Activated T-cell treated with anti-CD3 and anti-CD28 coated beads for 4 hours (primary cell): ENCODE measurements at regions not wholly inside any gene's neighbourhood (a gene's known extent, or its start where the extent isn't known, plus 50 kb on each side); places are given as distances from the start of the nearest gene placed in this dataset.
"Not testable (repeated sequence)": the region's sequence is repeated elsewhere in the genome, so short reads cannot be mapped to it uniquely, and the experiment has no call there.

Source experiments
- DNase-seq: peaks from one replicate; pipeline ENCODE4 v3.0.0-alpha.2; 2020

DNA sequence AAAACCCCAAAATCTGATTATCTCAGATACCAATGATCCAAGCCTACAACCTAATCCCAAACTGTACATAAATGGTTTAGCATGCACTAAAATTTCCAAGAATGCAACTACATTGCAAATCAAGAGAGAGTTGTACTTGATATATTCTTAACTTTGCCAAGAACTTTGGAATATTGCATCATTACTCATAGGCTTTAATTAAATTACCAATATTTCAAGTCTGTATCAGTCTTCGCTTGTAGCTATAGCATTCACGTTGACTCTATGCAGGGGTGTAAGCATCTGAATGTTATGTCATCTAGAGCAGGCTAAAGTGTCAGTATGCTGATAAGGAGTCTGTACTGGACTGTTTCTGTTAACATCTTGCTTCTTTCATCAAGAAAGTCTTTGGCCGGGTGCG is 56.3 kb downstream of the FOXI3 start:
- no peak for DNase-seq

DNA sequence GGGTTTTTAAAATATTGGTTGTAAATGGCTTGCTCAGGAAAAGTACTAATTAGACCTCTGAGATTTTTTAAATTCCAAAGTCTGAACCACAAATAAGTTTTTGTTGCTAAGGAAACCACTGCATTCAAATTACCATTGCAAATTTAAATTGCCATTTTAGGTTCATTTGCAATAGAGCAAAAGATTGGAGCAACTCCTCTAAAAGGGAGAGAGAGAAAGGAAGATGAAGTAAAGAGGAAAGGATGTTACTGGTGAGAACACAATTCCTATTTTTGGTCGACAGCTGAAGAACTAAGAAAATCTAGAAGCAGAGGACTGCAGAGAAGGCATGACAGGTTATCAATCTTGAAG is 74.9 kb downstream of the FOXI3 start:
- no peak for DNase-seq

DNA sequence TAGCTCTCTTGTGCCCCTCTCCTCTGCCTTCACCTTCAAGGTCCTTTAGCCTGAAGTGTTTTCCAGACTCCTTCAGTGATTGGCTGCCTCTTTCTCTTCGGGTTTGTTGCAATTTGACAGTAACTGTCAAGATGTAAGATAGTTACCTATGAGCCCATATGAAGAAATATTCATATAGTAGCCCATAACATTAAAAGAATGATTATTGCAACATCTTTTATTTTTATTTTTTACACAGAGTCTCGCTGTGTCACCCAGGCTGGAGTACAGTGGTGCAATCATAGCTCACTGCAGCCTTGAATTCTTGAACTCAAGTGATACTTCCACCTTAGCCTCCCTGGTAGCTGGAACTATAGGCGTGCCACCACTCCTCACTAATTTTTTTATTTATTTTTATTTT is 80.5 kb downstream of the FOXI3 start:
- DNase-seq = no peak

DNA sequence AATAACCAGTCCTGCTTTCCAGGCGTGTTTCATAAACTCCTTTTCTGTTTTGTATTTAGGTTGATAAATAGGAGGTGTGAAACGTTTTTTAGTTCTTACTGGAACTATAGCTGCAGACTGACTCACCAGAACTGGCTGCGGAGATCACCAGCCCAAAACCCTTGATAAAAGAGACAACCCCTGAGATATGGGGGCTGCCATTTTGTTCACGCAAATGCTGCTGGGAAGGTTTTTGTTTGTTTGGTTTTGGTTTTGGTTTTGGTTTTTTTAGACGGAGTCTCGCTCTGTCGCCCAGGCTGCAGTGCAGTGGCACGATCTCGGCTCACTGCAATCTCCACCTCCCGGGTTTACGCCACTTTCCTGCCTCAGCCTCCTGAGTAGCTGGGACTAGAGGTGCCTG is 87.1 kb downstream of the FOXI3 start:
- not testable (repeated sequence) for DNase-seq

DNA sequence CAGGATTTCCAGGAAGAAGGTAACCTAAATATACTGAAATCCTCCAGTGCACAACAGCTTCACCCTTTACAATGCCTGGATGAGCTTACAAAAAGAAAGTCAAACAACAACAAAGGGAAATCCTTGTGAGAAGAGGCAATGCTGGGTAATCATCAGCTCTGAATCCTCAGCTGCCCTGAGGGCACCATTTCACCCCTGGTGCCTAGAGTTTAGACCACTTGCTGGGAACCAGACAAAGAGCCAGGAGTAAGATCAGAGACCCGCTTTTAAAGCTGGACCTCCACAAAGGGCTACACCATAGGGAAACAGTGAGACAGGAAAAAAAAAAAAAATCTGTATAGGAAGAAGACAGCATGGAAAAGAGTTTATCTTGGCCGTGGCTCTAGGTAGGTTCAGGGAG is 97.0 kb downstream of the FOXI3 start:
- DNase-seq = no peak

DNA sequence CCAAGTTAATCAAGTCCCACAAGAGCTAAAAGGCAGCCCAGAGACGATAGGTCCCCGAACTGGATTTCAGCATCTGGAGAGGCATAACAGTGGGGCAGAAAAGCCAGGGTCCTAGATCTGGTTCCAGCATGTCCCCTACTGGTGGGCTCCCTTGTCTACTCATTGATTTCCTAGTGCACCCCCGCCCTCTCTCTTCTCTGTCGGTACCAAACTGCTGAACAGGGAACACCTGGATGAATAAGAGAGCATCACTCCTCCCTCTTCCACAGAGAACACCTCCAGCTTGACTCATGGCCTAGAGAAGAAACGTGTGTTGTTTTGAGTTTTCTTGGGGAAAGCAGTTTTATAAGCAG is 101.3 kb downstream of the FOXI3 start:
- DNase-seq = no peak

DNA sequence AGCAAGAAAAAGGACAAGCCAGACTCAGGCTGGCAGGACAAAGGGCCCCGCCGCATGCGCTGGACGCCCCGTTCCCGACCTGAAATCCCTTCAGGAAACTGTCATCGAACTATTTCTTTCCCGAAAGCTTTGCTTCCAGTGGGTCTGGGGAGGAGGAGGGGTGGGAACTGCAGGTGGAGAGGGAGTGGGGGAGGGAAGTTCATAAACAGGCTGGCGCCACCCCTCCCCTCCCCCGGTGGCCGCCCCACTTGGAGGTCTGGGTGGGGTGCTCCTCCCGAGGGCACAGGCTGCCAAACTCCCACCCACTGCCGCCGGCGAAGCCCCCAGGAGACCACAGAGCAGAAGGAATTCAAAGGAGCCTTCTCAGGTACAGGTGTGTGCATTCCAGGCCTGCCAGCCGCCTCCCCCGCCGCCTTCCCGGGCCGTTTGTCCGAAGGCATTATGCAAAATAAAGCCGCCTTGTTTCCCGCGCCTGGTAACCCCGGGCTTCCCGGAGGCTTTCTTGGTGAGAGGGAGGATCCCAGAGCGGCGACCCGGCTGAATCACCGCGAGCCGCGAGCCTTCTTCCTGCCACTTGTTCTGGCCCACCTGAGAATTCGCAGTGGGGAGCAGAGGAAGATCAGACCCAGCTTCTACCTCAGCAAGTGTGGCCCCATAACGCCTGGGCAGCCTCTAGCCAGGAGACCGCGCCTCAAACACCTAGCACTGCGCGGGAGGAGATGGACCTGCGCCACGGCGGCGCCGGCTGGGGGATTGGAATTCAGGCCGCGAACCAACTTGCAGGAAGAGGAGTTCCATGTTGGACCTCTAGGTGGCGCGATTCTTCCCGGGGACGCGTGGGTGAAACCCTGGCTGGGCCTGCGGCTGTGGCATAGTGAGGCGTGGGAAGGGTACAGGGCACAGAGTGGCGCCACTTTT is 101.9 kb downstream of the FOXI3 start:
- peak; percentile 49 for DNase-seq

DNA sequence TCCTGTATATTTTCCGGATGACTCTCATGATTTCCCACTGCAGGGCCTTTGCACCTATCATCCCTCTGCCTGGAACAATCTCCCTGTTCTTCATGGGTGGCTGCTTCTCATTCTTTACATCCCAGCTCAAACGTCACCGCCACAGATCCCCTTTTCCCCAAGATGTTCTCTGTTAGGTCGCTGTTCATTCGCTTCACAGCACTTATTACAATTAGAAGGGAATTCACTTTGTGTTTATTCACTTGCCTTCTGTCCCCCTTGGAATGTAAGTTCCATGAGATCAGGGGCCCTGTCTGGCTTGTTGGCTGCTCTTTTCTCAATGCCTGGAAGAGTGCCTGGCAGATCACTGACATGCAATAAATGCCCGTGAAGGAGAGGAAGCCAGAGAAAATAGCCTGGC is 106.7 kb downstream of the FOXI3 start:
- DNase-seq = no peak

DNA sequence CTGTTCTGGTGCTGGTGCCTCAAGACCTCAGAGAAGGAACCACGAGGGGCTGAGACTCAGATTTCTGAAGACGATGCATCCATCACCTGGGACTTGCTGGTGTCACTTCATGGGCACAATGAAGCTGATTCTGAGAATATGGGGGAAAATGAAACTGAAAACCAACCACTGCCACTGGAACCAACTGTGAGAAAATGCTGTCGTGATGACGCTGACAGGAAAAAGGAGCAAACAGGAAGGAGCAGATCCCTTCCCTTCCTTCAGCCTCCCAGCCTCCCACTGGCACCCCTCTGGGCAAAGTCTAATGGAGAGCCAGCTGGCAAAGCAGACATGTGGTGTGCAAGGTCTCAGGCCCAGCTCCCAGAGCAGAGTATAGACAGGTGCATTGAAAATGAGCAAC is 109.7 kb downstream of the FOXI3 start:
- DNase-seq = no peak

DNA sequence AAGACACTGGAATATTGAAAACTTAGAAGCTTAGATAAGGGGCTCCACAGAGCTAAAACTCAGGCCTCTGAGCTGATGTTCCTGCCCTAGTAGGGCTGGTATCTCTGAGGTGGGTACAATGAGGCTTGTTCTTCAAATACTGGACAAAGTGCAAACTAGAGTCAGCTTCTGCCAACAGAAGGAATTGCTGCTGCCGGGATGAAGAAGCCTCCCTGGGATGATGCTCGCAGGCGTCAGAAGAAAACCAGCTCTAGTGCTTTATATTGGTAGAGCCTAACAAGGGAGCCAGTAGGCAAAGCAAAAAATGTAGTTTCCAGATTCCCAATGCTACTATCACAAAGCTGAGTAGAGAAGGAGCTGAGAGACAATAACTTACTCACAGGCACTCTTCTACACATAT is 118.1 kb downstream of the FOXI3 start:
- no peak for DNase-seq

DNA sequence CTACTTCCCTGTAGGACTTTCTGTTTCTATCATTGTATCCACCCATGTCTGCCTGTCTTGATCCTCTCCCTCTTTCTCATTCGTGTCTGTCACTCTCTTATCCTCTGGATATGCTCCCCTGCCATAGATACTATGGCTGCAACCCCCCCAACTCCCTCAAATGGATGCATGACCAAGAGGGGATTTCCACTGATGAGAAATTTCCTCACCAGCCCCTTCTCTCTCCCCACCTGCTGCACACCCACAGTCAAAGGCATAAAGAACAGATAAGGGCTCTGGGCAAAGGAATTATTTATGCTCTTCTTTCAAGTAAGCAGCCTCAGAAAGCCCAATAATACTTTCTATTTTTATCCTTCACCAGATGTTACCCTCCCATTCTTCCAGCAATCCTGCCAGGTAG is 121.3 kb downstream of the FOXI3 start:
- DNase-seq = no peak

DNA sequence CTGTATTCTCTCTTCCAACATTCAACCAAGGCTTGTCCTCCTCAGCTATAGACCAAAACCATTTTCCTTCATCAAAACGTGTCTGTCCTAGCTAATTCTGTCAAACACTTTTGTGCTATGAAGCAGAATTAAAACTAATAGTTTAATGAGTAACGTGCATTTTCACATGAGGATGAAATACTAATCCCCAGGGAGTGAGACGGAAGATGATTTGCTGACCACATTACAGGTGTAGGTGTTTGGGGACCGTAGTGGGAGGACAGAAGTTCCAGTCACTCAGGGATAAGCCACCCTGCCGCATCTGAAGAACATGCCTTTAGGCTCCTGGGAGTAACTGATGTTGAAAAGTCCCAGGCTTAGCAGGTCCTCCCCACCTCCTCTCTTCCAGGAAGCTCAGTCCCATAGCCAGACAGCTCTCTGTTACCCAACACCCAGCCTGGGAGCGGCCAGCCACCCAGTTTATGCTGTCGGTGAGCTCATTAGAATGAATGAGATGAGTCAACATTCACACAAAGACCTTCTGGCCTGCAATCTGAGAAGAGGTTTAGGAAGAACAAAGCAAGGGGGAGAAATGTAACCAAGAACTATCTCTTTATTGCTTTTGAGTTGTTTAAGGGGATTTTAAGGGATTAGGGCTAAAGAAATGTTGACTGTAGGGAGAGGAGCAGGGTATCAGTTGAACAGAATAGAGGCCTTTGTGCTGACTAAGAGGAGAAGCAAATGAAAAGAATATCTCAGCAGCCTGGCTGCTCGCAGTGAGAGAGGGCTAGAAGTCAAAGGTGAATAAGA is 122.5 kb downstream of the FOXI3 start:
- no peak for DNase-seq

DNA sequence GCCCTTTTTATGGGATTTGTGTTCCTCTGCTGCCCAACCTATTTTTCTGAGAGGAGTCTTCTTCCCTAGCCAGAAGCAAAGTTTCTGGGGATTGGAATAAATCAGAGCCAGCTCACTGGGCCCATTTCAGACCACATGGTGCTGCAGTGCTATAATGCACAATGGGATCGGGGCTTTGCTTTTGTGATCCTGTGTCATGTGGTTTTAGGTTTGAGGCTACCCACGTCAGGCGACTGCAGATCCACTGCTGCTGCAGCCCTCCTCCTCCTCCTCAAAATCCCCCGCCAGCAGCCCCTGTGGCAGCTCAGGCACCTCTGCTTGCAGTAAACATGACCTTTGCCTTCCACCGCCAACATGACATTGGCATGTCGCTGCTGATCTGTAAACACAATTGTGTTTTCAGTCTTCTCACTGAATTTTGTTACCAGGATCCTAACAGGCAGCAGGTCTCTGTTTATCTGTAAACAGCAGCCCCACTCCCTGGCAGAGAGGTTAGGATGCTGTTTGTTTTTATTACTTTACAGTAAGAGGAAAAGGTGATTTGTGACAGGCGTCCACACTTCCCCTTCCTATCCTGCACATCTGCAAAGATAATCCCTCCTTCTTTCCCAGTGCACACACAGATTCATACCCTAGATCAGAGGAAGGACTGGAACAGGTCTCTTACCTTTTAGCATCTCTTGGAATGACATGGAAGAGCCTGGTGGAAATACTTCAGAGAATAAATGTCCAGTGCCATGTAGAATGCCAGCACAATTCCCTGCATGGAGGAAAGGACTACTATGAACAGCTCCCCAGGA is 130.8 kb downstream of the FOXI3 start:
- no peak for DNase-seq

DNA sequence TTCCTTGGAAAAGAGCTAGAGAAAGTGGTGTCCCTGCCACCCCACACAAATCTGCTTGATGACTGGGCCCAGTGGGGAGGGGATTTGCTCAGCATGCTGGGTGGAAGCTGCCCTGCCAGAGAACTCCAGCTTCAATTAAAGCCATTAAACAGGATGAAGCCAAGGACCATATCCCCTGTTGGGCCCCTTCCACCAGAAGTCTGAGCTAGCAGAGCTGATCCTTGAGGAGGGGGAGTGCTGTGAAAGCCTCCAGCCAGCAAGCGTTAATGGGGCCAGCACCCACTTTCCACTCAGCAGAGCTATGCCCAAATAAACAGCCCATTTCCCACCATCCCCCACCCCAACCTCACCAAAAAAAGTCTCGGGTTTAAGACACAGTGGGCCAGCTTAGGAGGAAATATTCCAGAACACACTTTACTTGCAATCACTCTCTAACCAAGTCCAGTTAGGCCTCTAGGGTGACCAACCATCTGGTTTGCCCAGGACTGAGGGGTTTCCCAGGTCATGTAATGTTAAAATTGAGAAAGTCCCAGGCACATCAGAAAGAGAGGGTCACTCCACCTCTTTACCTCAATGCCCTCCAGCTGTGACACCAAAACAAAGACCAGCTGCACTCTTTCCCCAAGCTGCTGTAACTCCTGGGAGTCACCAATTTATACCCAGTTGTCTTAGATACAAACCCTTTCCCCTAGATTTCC is 132.3 kb downstream of the FOXI3 start:
- DNase-seq = no peak

DNA sequence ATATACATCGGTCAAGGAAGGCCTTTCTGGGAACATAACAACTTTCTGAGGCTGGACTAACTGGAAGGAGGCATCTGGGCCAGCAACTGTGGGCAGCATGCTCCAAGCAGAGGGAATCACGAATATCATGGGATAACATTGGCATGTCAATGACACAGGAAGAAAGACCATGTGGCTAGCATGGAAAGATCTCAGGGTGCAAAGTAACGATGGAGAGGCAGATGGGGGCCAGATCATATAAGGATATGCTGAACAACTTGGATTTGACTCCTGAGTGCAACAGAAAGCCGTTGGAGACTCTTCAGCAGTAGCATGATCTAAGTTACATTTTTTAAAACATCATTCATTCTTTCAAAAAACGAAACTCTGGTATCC is 133.6 kb downstream of the FOXI3 start:
- DNase-seq = no peak

DNA sequence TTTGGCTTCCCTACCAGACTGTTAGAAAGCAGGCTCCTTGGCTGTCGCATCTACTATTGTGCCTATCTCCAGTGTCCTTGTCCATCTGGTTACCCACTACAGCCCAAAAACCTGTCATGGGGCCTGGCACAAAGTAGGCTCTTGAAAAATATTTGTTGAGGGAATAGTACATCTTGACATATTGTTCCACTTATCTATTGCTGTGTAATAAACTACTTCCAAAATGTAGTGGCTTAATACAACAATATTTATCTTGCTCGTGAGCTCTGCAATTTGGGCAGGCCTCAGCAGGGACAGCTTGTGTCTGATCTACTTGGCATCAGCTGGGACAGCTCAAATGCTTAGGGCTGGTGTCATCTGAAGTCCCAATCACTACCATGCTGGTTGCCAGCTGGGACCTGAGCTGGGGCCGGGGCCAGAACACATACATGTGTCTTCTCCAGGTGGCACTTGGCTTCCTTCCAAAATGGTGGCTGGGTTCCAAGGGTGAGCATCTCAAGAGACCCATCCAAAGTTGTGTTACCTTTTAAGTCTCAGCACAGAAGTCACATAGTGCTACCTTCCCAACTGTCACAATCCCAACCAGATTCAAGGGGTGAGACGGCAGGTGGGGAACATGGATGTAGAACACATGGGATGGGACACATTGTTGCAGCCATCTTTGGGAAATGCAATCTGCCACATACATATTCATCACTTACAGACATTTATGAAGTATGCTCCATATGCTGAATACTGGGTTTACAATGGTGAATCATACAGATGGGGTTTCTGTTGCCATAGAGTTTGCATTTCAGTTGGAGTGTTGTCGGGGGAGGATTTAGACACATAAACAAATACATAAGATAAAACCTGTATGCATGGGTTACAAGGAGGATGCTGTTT is 134.2 kb downstream of the FOXI3 start:
- DNase-seq = no peak

DNA sequence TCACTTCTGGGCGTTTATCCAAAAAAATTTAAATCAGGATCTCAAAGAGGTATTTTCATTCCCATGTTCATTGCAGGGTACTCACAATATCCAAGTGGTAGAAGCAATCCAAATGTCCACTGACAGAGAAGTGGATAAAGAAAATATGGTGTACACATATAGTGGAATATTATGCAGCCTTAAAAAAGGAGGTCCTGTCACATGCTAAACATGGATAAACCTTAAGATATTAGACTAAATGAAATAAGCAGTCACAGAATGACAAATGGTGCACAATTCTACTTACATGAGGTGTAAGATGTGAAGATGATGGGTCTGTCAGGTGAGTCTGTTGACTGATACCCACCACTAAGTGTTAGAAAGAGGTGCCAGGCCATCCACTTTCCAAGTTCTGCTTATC is 140.6 kb downstream of the THNSL2 start:
- DNase-seq = no peak

DNA sequence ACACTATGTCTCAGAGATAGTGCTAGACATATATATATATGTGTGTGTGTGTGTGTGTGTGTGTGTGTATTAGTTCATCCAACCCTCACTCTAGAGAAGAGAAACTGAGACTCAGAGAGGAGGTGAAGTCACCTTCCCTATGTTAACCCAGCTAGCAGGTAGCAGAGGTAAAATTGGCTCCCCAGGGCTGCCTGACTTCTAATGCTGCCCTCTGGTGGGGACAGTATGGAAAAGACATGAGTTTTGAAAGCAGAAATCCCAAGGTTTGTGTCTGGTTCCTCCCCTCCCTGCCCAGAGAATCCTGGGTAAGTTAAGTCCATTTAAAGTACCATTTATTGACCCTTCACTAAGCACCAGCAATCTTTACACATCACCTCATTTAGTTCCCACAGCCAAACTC is 137.7 kb downstream of the THNSL2 start:
- DNase-seq = no peak

DNA sequence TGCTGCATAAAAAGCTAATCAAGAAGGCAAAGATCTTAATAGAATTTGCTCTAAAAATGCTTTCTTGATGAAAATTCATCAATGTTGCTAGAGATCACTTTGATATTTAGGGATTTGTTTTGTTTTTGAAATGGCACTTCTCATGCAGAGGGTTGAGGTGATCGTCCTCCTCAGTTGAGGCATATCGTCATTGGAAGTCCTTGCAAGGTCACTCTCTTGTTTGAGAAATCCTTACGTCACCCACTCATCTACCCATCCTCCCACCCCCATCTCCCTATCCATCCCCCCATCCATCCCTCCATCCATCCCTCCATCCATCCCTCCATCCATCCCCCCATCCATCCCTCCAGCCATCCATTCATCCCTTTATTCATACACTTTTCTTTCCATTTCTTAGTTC is 133.7 kb downstream of the THNSL2 start:
- no peak for DNase-seq

DNA sequence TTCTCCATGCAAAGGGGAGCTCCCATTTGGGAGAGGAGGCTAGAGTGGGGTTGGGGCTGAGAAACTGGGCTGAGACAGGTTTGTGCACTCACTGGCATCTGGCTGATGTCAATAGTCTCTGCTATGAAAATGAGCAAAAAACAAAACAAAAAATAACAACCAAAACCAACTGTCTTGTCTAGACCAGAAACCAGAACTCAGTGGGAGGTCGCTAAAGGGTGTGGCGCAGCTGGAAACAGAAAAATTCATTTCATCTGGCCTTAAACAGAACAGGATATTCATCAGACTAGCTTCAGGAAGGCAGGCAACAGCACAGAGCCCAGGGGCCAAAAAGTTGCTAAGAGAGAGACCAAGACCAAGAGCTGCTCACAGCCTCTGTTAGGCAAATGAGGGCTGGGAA is 126.1 kb downstream of the THNSL2 start:
- no peak for DNase-seq

DNA sequence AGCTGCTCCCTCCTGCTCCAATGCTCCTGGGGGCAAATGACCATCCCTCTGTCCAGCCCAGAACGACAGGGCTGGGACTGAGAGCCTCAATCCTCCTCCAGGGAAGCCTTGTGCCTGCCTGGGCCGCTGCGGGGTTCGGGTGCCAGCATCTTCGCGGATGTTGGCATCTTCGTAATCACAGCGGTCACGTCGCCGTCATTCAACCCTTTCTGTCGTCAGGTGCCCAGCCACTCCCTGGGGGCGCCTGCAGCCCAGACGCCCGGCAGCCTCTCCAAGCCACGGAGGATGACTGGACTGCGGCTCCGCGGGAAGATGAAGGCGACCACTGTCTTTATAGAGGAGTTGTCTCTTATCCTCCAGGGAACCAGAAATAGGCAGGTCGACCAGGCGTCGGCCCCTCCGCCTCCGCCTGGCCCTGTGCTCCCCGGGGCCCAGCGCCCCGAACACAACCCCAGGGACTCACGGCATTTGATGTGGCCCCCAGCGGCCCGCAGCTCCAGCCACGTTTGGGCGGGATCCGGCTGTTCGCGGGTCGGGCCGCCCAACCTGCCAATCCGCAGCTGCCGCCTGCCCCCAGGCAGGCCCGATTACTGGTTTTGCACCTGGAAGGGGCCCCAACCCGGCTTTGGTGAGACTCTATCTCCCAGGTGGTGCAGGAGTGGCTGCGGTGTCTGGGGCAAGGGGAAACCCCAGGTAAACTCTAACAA is 113.9 kb downstream of the THNSL2 start:
- no peak for DNase-seq
